ENCODE measurements at regions not wholly inside any gene's neighbourhood (a gene's known extent, or its start where the extent isn't known, plus 50 kb on each side); places are given as distances from the start of the nearest gene placed in this dataset.
"Not testable (repeated sequence)": the region's sequence is repeated elsewhere in the genome, so short reads cannot be mapped to it uniquely, and the experiment has no call there.

DNA sequence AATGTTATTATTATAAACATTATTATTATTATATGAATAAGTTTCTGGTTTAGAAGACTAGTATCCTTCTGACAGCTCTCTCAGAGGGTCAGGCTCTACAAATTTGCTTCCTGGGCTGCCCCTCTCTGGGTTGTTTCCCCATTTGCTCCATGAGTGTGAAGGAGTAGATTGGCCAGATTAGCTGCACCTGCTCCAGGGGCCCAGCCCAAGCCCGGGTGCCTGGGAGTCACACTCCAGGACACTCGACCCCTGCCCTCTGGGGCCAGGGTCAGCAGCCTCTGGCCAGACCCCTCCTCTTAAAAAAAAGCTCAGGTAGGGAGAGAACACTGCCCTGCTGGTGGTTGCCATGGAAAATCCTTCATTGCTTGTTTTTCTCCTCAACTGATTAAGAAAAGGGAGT, 169.0 kb upstream of the FOXD4L5 start:
- not testable (repeated sequence) for DNase-seq (ENCODE audit: low read depth)

DNA sequence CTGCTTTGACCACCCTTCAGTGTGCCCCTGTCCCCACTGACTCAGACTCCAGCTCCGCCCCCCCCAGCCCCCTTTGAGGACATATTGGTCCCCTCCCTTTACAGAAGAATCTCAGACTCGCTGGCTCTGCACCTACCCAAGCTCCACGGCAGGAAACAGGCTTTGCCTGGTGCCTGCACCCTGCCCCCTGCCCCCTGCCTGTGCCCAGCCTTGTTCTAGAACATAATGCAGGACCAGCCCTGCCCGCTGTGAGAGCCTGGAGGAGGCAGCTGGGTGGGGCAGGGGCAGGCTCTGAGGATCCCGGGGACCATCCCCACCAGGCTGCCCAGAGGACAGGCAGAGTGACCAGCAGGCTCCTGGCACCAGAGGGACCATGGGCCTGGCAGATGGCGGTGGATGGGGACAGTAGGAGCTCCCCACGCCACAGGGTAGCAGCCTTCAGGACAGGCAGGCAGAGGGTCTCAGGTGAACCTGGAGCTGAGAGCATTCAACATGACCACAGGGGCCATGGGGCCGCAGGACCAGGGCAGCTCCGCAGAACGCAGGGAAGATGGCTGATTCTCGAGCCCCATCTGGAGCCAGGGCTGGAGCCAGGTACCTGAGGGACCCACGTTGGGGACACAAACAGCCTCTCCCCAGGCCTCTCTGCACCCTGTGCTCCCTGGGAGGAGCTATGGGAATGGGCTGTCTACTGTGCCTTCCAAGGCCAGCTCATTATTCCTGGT, 165.0 kb upstream of the FOXD4L5 start:
- DNase-seq (ENCODE audit: low read depth) = not testable (repeated sequence)

DNA sequence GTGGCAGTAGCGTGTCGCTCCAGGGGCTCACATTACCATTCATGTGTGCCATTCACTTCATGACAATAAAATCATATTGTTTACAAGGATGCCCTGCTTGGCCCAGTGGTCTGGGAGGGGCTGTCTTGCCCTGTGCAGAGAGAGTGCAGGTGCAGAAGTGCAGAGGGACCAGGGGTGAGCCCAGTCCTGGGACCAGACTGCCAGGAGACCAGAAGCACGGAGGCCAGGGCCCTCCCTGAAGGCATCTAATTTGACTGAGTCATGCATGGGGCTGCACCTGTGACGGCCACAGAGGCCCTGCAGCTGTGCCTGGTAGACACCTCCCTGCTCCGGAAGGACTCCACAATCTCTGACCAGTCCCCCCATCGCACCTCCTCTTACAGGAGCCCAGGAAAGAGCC, 164.4 kb upstream of the FOXD4L5 start:
- DNase-seq (ENCODE audit: low read depth) = no peak

DNA sequence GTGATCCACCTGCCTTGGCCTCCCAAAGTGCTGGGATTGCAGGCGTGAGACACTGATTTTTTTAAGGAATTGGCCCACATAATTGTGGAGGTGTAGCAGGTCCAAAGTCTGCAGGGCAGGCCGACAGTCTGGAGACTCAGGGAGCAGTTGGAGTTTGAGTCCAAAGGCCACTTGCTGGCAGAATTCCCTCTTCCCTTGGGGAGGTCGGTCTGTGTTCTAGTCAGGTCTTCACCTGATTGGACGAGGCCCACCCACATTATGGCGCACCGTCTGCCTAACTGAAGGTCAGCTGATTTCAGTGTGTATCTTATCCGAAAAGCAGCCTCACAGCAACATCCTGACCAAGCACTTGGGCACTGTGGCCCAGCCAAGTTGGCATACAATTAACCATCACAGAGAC, 162.1 kb upstream of the FOXD4L5 start:
- DNase-seq (ENCODE audit: low read depth) = not testable (repeated sequence)

DNA sequence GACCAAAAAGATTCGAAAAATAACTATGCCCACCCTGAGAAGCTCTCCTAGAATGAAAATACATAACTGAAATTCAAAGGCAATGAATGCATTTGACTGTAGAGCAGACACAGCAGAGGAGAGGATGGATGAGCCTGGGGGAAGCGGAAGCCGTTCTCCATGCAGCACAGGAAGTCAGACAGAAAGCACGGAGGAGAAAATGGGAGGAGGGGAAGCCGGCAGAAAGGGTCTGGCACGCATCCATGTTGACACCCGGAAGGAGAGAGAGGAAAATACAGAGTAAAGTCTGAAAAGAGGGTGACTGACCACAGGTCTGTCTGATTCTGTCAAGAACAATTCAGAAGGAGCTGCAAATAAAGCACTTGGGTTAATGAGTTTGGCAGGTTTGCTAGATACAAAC, 161.0 kb upstream of the FOXD4L5 start:
- not testable (repeated sequence) for DNase-seq (ENCODE audit: low read depth)

DNA sequence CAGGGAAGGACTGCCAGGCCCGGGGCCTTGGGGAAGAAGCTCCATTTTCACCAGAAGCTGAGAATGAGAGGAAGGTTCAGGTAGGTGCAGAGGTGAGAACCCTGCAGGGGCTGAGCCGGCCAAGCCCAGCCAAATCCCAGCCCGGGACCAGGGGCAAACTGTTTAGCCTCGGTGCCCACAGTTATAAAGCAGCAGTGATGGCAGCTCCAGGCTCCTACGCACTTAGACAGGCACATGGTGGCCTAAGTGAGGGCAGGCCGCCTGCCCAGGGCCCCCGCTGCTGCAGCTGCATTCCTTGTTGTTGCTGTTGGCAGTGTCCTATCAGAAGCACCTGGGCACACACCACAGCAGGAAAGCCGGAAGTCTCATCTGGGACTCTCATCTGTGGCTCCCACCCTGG, 159.9 kb upstream of the FOXD4L5 start:
- DNase-seq (ENCODE audit: low read depth) = no peak

- DNase-seq (ENCODE audit: low read depth) = not testable (repeated sequence)
Measured at GRCh38 chr9:65442116-65442515, 157.1 kb upstream of the FOXD4L5 start.

DNA sequence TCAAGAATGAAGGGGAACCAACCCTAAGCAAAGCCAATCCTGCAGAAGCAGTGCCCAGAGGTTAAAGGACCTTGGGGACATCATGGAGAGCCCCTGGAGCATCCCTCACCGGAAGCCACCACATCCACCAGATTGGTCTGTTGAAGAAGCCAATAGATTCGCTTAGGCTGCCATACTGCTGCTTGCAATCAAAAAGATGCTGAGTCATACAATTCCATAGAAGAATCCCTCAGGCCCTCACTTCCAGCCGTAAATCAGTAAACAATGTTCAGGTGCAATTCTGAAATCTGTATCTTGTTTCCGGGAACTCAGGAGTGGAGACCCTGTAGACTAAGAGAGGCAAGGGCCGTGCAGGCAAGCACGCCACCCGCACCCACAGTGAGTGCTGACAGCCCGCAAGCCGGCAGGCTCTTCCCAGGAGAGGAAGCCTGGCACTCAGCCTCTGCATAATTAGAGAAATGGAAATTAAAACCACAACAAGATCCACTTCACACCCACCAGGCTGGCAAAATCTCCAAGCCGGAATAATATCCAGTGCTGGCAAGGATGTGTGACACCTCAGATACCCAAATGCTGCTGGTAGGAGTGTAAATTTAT, 156.4 kb upstream of the FOXD4L5 start:
- not testable (repeated sequence) for DNase-seq (ENCODE audit: low read depth)

DNA sequence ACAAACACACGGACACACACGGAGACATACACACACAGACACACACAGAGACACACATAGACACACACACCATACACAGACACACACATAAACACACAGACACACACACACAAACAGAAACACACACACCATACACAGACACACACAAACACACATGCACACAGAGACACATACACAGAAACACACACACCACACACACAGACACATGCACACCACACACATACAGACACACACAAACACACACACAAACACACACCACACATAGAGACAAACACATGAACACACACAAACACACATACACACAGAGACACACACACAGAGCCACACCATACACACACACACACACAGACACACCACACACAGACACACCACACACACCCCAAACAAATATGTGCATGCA, 152.7 kb upstream of the FOXD4L5 start:
- no peak for DNase-seq (ENCODE audit: low read depth)

GRCh38 chr9:65435464-65435863, 150.5 kb upstream of the FOXD4L5 start:
- DNase-seq (ENCODE audit: low read depth) = no peak

GRCh38 chr9:65432722-65433323, 147.8 kb upstream of the FOXD4L5 start:
- no peak for DNase-seq (ENCODE audit: low read depth)

DNA sequence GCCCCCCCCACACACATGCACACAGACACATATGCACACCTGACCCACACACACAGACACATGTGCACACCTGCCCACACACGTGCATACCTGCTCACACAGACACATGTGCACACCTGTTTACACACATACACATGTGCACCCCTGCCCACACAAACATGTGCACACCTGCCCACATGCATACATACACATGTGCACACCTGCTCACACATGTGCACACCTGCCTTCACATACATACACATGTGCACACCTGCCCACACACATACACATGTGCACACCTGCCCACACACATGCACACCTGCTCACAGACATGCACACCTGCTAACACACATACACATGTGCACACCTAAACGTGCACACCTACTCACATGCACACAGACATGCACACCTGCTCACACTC, 147.0 kb upstream of the FOXD4L5 start:
- no peak for DNase-seq (ENCODE audit: low read depth)

DNA sequence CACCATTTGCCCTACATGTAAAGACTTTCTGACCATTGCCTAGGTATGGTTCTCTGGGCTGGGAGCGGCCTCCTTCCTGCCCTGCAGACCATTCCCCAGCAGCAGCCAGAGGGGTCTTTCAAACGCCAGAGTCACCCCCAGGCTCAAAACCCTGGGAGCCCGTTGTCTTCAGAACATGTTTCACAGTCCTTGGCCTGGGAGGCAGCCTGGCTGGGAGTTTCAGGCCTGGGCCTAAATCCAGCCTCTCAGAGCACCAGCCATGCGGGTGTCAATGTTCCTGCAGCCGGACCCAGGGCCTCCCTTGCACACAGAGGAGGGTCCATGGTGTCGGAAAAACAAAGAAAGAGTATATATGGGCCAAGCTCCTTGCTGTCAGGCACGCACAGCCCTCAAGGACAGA, 145.2 kb upstream of the FOXD4L5 start:
- no peak for DNase-seq (ENCODE audit: low read depth)

DNA sequence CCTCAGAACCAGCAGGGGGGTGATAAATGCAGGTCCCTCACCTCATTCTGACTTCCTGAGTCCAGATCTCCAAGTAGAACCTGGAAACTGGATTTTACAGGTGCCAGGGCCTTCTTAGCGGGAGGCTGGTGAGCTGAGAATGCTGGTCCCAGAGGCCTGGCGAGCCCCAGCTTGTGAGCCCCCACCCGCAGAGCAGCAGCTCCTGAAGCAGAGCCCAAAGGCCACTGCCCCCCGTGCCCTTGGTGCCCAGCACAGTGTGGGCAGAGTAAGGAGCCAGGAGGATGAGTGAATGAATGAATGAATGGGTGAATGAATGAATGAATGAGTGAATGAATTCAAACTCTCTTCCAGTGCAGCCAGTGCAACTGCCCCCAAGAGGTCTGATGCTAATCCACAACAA, 142.4 kb upstream of the FOXD4L5 start:
- DNase-seq (ENCODE audit: low read depth) = not testable (repeated sequence)

DNA sequence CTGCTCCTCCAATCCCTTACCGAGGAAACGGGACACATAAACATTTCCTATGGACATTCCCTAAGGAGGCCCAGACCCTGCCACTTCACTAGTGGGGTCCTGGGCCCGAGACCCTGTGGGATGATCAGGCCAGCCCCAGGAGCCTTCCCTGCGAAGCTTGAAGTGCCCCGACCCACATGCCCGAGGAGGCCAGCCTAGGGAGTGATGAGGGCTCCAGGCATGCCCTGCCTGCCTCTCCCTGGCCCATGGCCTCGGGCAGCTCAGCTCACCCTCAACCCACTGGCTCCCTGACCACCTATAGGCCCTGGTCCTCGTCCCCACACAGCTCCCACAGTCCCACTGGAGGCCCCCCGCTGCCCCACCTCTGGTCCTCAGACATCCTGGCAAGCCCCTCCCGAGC, 141.8 kb upstream of the FOXD4L5 start:
- not testable (repeated sequence) for DNase-seq (ENCODE audit: low read depth)

DNA sequence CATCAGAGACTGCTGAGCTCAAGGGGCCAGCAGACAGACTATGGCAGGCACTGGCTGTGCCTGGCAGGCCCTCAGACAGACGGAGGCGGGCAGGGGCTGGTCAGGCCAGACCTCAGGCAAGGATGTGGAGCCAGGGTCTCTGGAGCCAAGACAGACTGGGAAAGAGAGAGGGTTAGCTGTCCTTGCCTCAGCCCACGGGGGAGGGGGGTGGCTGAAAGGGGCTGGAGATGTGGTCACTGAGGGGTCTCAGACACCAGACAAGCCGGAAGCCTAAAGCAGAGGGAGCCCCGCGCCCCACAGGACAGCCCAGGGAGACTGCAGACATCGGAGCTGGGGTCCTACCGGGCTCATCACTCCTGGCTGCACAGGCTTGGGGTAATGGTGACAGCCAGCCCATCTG, 141.2 kb upstream of the FOXD4L5 start:
- DNase-seq (ENCODE audit: low read depth) = no peak

GRCh38 chr9:65425183-65425582, 140.2 kb upstream of the FOXD4L5 start:
- DNase-seq (ENCODE audit: low read depth) = not testable (repeated sequence)

GRCh38 chr9:65424437-65424984, 139.5 kb upstream of the FOXD4L5 start:
- not testable (repeated sequence) for DNase-seq (ENCODE audit: low read depth)

- DNase-seq (ENCODE audit: low read depth) = not testable (repeated sequence)
Measured at GRCh38 chr9:65423691-65424436, 138.9 kb upstream of the FOXD4L5 start.

DNA sequence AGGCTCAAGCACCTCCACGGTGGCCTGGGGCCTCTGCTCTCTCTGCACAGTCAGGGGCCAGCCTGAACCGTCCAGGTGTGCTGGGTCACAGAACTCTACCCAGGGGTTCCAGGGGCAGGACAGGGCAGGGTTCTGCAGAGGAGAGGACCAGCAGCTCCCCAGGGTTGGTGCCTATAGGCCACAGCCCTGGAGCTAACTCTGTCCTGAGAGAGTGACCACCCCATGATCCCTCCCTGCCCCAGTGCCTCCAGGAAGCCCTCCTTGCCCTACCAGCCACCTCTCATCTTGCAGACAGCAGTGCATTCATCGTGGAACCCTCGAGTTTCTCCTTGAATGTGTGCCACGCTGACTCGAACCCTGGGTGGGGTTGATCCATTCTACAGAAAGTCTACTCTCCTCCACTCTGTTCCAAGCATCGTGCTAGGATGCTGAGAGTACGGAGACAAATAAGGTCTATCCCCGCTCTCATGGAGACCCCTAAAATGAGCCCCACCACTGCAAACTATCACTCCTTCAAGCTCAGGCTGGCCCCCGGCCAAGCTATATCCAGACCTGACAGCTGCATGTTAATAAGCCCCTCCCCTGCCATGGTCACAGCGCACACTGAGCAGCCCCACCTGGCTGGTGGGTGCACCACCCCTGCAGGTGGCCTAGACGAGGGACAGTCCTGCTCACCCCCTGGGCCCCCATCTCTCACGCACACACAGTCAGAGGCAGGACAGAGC, 138.1 kb upstream of the FOXD4L5 start:
- DNase-seq (ENCODE audit: low read depth) = not testable (repeated sequence)

DNA sequence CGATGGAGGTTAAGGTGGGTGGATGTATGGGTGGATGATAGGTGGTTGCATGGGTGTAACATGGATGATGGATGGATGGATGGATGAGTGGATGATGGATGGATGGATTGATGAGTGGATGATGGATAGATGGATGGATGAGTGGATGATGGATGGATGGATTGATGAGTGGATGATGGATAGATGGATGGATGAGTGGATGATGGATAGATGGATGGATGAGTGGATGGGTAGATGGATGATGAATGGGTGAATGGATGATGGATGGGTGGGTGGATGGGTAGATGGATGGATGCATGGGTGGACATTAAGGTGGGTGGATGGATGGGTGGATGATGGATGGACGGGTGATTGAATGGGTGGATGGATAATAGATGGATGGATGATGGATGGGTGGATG, 136.5 kb upstream of the FOXD4L5 start:
- DNase-seq (ENCODE audit: low read depth) = not testable (repeated sequence)

DNA sequence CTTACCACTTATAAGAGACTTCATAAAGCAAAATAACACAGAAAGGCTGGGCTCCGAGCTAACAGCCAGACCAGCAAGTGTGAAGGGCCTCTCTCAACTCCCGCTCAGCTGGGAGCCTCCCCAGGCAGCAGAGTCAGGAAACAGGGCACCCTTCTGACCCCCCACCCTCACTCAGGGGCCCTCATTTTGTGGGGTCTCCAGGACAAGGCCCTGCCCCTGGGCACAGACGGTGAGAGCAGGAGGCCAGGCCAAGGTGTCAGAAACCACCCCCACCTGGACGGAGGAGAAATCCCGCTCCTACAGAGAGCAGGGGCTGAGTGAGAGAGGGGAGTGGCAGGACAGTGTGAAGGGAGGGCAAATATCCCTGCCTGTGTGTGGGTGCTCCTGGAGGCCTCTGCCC, 135.8 kb upstream of the FOXD4L5 start:
- DNase-seq (ENCODE audit: low read depth) = no peak
